Right atrium auricular region (tissue), 2 donors: ENCODE measurements at regions not wholly inside any gene's neighbourhood (a gene's known extent, or its start where the extent isn't known, plus 50 kb on each side); places are given as distances from the start of the nearest gene placed in this dataset.

ENCODE experiments used
- DNase-seq: peaks from one replicate; pipeline ENCODE4 v3.0.0-alpha.2; 2019; ENCODE audit warnings: low spot score
- H3K27ac ChIP-seq, 2 donors: fragments of 200-600 bp; sonication (generic); 1 replicate in 1 of 2; 2 replicates in 1 of 2; pipeline ENCODE4 v1.5.1; 2016 to 2019
- H3K27me3 ChIP-seq, 2 donors: fragments of 200-600 bp; sonication (generic); one replicate each; pipeline versions ENCODE4 v1.5.1 to v1.6.0; 2017 to 2019
- H3K36me3 ChIP-seq: fragments of 200-600 bp; sonication (generic); one replicate; pipeline ENCODE4 v1.5.1; 2016
- H3K4me1 ChIP-seq, 2 donors: fragments of 200-600 bp; sonication (generic); one replicate each; pipeline versions ENCODE4 v1.5.1 to v1.6.0; 2017 to 2019
- H3K4me3 ChIP-seq, 2 donors: fragments of 200-600 bp; sonication (generic); 1 replicate in 1 of 2; 2 replicates in 1 of 2; pipeline ENCODE4 v1.5.1; 2017 to 2019; ENCODE audit warnings: mild to moderate bottlenecking in 1 of 2, moderate library complexity in 1 of 2
- H3K9me3 ChIP-seq, 2 donors: fragments of 200-600 bp; sonication (generic); one replicate each; pipeline ENCODE4 v1.5.1; 2019
- CTCF ChIP-seq, 2 donors: fragments of 200-600 bp; sonication (generic); IDR thresholded peaks; one replicate each; pipeline ENCODE4 v1.5.1; 2019; ENCODE audit warnings: antibody characterized with exemption in 2 of 2

- Histone ChIP-seq H3K27ac (no peak overlapping the region), H3K4me3 (no peak overlapping the region), H3K27me3 (no peaks in the 10 kb centered on the region), H3K9me3 (no peaks in the 10 kb centered on the region), H3K4me1 (no peaks in the 10 kb centered on the region), H3K36me3 (no peaks in the 10 kb centered on the region)
- no peak for DNase-seq
- TF ChIP-seq CTCF (IDR thresholded peaks at IDR 0.05): no peak
Observed at GRCh38 chr21:15414057-15414456, 315.7 kb upstream of the USP25 start.

DNA sequence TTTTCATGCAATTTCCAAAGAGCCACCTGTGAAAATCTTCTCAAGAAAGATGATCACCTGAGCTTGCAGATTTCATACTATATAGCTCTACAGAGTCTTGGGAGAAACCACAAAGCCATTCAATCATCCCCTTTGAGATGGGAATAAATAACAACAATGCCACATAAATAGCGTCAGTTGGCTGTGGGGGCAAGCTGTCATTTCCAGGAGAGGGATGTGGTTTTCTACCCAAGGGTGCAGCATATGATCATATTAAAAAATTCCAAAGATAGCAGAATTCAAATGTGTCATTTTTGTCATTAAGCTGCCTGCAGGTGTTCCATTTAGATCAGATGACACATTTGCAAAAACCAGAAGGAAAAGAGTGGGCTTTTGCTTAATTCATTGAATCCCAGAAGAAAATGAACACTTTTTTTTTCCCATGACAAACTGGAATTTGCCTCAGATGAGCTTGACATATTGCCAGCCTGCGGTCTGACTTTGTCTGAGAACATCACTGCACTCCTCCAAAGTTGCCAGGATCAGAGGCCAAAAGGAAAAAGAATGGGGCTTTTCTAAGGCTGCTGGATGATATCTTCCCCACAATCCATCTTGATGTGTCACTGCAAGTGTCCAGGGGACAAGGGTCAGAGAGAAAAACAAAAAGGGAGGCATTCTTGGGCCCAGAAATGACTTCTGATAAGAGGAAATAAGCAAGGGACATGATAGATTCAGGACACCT is 314.1 kb upstream of the USP25 start:
- TF ChIP-seq CTCF (IDR thresholded peaks at IDR 0.05): no peak
- DNase-seq: no peak
- H3K36me3 ChIP-seq: no peaks in the 10 kb centered on the region

GRCh38 chr21:15421441-15421881 is 308.3 kb upstream of the USP25 start:
- DNase-seq: no peak
- H3K4me1 ChIP-seq: no peaks in the 10 kb centered on the region
- H3K27ac ChIP-seq: no peak overlapping the region
- H3K4me3 ChIP-seq: no peak overlapping the region
- H3K9me3 ChIP-seq: no peaks in the 10 kb centered on the region
- H3K27me3 ChIP-seq: no peaks in the 10 kb centered on the region
- no peak for TF ChIP-seq CTCF (IDR thresholded peaks at IDR 0.05)
- H3K36me3 ChIP-seq: no peaks in the 10 kb centered on the region

More for the DNA sequence above, 314.1 kb upstream of the USP25 start:
- Histone ChIP-seq H3K4me1 (no peaks in the 10 kb centered on the region), H3K27ac (no peak overlapping the region), H3K27me3 (no peaks in the 10 kb centered on the region), H3K9me3 (no peaks in the 10 kb centered on the region), H3K4me3 (no peak overlapping the region)

DNA sequence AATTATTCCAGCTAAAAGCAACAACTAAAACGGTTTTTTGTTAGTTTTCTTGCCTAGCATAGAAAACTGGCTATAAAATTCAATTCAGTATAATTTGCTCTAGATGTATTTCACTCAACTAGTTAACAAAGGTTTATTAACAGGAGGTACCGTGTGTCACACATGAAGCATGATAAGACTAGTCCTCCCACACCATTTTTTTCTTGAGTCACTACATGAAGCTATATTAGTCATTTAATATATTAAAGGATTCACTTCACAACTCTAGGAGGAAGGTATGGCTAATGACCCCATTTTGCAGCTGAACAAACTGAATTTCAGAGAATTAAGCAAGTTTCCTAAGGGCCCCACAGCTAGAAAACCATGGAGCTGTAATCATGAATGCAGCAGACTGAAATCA is 307.8 kb upstream of the USP25 start:
- no peak for DNase-seq
- no peaks in the 10 kb centered on the region for H3K9me3 ChIP-seq
- H3K27me3 ChIP-seq: no peaks in the 10 kb centered on the region
- no peak overlapping the region for H3K4me3 ChIP-seq
- H3K36me3 ChIP-seq: no peaks in the 10 kb centered on the region
- H3K27ac ChIP-seq: no peak overlapping the region
- TF ChIP-seq CTCF (IDR thresholded peaks at IDR 0.05): no peak
- no peaks in the 10 kb centered on the region for H3K4me1 ChIP-seq

DNA sequence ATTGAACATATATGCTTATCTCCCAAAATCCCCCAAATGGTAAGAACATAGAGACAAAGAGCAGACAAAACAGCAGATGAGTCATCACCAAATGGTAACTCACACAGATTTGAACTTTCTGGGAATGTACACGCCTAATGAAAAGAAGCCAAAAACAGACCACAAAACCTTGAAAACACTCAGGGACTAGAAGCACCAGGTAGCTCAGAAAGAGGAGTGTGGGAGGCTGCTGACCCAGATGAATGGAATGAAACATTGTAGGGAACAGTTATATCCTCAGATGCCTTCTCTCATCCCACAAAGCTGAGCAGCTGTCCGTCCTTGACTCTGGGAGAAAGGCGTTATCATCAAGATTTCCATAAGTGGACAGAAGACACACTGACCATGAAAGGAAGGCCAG is 307.0 kb upstream of the USP25 start:
- Histone ChIP-seq H3K4me3 (no peak overlapping the region), H3K36me3 (no peaks in the 10 kb centered on the region), H3K27ac (no peak overlapping the region), H3K4me1 (no peaks in the 10 kb centered on the region), H3K9me3 (no peaks in the 10 kb centered on the region), H3K27me3 (no peaks in the 10 kb centered on the region)
- TF ChIP-seq CTCF (IDR thresholded peaks at IDR 0.05): no peak
- DNase-seq: no peak
